Peyer's patch (tissue), 4 donors: ENCODE measurements at regions not wholly inside any gene's neighbourhood (a gene's known extent, or its start where the extent isn't known, plus 50 kb on each side); places are given as distances from the start of the nearest gene placed in this dataset.

ENCODE experiments used
- POLR2A ChIP-seq, 2 donors: fragments of 450-650 bp; IDR thresholded peaks; one replicate each; pipeline ENCODE4 v1.5.1; 2017; ENCODE audit warnings: antibody characterized with exemption in 2 of 2, mild to moderate bottlenecking in 2 of 2, moderate library complexity in 2 of 2
- TF ChIP-seq, protein P1 (sequence below), 6 experiments: fragments of 450-650 bp in 4 of 6; fragments of 200-600 bp in 2 of 6; sonication (generic) in 1 of 6; IDR thresholded peaks; one replicate each; pipeline ENCODE4 v1.5.1; 2017 to 2019; ENCODE audit warnings: antibody characterized with exemption in 6 of 6, mild to moderate bottlenecking in 3 of 6, moderate library complexity in 1 of 6

DNA sequence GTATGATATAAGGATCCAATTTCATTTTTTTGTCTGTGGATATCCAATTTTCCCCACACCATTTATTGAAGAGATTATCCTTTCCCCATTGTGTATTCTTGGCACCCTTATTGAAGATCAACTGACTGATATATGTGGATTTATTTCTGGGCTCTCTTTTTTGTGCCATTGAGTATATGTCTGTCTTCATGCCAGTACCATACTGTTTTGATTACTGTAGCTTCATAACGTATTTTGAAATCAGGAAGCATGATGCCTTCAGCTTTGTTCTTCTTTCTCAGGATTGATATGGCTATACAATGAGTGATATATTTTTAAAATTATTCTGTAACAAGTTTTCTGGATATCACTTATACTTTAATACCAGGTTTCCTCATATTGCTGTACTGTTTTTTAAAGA is 58.1 kb upstream of the DLX2 start:
- TF ChIP-seq POLR2A (IDR thresholded peaks at IDR 0.05), result no peak
- TF ChIP-seq, protein P1, sequence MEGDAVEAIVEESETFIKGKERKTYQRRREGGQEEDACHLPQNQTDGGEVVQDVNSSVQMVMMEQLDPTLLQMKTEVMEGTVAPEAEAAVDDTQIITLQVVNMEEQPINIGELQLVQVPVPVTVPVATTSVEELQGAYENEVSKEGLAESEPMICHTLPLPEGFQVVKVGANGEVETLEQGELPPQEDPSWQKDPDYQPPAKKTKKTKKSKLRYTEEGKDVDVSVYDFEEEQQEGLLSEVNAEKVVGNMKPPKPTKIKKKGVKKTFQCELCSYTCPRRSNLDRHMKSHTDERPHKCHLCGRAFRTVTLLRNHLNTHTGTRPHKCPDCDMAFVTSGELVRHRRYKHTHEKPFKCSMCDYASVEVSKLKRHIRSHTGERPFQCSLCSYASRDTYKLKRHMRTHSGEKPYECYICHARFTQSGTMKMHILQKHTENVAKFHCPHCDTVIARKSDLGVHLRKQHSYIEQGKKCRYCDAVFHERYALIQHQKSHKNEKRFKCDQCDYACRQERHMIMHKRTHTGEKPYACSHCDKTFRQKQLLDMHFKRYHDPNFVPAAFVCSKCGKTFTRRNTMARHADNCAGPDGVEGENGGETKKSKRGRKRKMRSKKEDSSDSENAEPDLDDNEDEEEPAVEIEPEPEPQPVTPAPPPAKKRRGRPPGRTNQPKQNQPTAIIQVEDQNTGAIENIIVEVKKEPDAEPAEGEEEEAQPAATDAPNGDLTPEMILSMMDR (IDR thresholded peaks at IDR 0.05), result no peak
